ENCODE measurements at regions not wholly inside any gene's neighbourhood (a gene's known extent, or its start where the extent isn't known, plus 50 kb on each side); places are given as distances from the start of the nearest gene placed in this dataset.
"Not testable (repeated sequence)": the region's sequence is repeated elsewhere in the genome, so short reads cannot be mapped to it uniquely, and the experiment has no call there.

GRCh38 chr7:79515358-79515757 lies 61.9 kb upstream of the MAGI2 start:
- FAIRE-seq (no peak), DNase-seq (ENCODE audit: insufficient read length, low spot score) (no peak)

GRCh38 chr7:79513261-79513660 lies 59.8 kb upstream of the MAGI2 start:
- no peak for FAIRE-seq
- DNase-seq (ENCODE audit: insufficient read length, low spot score), result no peak

GRCh38 chr7:79512261-79512660 lies 58.8 kb upstream of the MAGI2 start:
- FAIRE-seq (no peak), DNase-seq (ENCODE audit: insufficient read length, low spot score) (no peak)

GRCh38 chr7:79511056-79511455 lies 57.6 kb upstream of the MAGI2 start:
- not testable (repeated sequence) for FAIRE-seq; DNase-seq (ENCODE audit: insufficient read length, low spot score)

- DNase-seq (ENCODE audit: insufficient read length, low spot score) (no peak), FAIRE-seq (no peak)
These were observed 53.7 kb upstream of the MAGI2 start for GRCh38 chr7:79507131-79507530.

GRCh38 chr7:79506481-79506880 lies 53.0 kb upstream of the MAGI2 start:
- no peak for DNase-seq (ENCODE audit: insufficient read length, low spot score)
- no peak for FAIRE-seq

DNA sequence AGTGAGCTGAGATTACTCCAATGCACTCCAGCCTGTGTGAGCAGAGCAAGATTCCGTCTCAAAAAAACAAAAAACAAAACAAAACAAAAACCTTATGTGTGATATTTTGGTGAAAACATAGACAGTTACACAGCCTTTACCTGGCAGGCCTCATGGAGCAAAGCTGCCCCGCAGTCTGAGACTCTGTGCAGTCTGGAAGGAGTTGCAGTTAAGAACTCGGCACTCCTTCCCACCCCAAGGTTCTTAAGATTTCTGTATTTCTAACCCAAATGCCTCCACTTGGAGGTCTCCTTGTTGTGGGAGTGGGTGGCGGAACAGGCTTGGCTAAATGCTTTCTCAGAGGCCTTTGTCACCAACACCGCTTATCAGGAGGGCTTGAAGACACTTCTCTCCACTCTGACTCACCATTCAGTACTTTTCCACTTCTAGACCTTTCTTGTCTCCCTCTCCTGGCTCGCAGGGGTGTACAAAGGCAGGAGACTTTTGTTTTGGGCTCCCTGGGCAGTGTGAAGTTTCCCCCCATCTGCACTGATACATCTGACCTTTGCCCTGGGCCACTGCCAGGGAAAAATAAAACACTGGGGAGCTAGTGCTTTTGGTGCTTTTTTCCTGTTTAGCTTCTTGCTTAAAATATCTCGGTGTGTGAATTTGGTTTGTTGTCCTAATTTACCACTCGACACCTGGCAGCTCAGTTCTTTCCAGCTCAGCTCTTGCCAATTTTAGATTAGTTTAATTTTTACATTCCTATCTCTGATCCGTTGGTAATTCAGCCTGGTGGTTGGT lies 51.3 kb upstream of the MAGI2 start:
- DNase-seq (ENCODE audit: insufficient read length, low spot score), result no peak
- no peak for FAIRE-seq
